HG03342 (cell line): ENCODE measurements at regions not wholly inside any gene's neighbourhood (a gene's known extent, or its start where the extent isn't known, plus 50 kb on each side); places are given as distances from the start of the nearest gene placed in this dataset.

ENCODE experiments used
- ATAC-seq: cut with Tn5 transposase; IDR thresholded peaks from one replicate; pipeline ENCODE4 v1.9.1; 2021; ENCODE audit warnings: mild to moderate bottlenecking, moderate library complexity; ENCODE audit not compliant: unreplicated experiment

DNA sequence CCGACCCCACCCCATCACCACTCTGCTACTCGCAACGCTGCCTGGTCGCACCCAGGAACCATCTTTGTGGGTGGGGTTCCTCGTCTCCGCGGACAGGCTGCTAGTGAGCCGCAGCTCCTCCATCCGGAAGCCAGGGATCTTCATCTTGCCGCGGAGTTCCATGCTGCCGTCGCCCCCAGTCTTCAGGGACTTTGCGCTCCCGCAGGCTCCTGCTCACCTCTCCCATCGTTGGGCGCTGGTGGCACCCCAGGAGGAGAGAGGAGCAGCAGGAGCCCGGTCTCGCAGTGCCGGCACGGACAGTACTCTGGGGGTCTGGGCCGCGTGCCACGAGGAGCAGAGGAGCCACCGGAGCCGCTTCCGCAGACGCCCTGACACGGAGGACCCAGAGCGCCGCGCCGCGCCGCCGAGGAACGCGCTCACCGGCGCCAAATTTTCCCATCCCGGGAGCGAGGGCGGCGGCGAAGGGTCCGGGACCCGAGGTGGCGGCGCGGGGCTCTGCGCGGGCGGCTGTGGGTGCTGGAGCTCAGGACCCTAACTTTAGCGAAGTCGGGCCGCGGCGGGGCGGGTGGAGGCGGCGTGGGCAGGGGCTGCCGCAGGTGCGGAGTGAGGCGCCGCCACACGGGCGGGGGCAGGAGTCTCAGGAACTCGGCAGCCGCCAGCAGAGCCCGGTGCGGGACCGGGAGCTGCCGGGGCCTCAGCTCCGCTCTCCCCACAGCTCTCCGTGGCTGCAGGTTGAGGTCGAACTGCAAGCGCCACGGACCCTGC lies 750.1 kb upstream of the SORCS1 start:
- ATAC-seq: no peak

DNA sequence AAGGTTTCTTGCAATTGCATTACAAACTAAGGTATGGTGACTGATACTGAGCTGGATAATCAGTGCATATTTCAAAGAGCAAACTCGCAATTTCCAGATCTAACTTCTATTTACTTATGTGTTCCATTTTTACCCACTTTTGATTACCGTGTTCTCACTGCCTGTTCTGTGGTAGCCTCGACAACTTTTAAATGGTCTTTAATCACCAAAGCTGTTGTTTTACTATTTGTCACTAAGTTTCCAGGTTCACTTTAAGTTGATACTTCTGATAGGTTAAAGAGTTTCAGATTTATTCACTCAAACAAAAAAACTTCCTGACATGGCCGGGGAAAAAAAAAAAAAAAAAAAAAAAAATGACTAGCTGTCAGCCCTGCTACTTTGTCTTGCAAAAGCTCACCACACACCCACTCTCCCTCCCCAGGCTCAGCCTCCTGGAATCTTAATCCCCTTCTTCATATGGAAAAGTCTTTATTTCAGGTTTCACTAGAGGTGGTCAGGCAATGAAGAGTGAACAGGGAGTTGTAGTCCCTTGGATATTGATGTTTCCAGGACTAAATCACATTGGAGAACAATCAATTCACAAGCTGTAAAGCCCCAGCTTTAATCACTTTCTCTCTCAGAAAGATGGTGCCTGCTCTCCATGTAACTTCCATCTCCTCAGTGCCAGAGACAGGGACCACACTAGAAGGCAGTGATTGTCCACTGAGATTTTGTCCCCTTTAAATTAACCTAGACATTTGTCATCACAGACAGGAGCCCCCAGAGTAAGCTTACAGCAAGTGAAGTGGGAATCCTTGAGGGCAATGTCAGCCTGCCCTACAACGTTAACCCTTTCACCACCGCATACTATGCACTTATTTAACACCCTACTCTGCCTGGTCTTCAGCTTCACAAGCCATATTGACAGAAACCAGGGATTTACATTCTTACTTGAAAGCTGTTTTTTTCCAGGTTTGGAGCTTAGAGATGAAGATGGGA lies 749.1 kb upstream of the SORCS1 start:
- no peak for ATAC-seq

DNA sequence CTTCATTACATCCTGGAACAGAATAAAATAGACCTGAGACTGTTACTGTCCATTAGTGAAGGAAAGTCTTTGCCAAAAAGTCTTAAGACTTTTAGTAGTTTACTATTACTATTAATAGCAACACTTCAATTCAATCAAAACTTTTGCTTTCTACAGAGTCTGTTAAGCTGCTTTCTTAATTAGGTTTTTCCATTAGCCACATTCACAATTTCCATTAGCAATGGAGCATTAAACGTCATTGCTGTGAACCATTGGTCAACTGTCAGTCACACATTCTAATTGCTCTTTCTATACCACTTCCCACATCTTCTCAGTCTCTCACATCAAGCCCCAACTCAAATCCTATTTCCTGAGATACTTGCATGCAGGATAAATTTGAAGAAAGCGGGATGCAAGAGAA lies 736.6 kb upstream of the SORCS1 start:
- no peak for ATAC-seq

DNA sequence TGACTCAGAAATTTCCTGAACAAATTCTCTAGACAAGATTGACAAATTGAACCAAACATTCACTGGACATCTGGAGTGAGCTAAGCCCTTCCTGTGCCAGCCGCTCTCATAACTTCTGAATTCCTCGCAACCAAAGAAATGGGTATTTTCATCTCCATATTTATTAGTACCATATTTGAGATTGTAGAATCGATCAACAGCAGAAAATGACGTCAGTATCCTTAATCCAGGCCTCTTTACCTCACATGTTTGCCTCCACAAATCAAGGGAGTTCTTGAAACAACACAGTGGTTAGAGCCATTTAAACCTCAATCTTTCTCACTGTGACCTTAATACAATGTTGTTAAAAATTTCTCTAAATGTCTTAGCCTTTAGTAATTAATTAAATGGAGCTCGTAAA lies 735.6 kb upstream of the SORCS1 start:
- no peak for ATAC-seq

DNA sequence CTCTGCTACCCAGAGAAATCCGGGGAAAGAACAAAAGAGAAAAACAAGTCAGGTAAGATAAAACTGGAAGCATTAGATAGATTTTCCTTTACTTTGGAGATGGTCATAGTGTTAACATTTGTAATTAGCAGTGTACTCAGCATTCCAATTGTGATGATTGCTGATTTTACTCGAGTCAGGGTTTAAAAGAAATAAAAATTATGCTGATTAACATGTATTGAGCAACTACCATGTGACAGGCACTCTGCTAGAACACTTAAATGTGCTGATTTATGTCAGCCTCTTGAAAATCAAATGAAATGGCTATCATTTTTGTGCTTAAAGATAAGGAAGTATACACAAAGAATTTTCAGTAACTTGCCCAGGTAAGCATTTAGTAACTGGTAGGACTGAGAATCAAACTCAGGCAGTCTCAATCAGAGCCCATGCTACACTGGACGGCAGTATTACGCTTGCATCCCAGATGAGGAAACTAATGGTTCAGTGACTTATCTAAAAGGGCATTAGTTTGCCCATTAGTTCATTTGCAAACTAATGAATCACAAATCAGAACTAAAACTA lies 735.1 kb upstream of the SORCS1 start:
- no peak for ATAC-seq

DNA sequence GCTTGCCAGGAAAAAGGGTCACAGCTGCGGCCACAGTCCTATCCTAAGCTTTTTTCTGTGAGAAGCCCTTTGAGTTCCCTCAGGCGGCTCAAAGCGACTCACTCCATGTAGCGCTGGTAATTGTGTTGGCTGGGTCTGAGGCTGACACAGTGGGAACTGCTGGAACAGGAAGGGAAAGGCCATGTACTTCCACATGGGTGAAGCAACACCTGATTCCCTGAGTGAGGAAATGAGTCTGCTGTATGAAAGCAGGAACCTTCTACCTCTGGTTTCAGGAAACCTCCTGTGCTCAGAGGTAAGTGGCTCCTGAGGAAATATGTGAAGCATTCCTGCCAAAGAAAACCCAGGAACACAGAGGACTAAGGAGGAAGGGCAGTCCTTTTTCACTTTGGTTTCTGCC lies 734.6 kb upstream of the SORCS1 start:
- ATAC-seq: no peak

DNA sequence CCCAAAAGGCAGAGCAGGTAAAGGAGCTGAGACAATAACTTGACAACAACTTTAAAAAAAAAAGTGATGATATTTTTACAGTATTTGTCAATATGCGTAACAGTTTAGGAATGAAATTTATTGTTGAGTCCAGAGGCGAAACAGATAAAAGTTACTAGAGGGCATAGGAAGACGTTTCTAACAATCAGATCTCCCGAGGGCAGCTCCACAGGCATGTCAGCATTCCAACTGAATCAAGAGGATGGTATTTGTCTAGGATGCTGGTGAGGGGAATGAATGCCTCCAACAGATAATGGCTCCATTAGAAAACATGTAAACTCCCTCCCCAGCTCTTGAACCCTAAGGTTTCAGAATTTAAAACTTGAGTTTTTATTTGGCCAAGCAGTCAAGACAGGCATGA lies 733.9 kb upstream of the SORCS1 start:
- no peak for ATAC-seq

DNA sequence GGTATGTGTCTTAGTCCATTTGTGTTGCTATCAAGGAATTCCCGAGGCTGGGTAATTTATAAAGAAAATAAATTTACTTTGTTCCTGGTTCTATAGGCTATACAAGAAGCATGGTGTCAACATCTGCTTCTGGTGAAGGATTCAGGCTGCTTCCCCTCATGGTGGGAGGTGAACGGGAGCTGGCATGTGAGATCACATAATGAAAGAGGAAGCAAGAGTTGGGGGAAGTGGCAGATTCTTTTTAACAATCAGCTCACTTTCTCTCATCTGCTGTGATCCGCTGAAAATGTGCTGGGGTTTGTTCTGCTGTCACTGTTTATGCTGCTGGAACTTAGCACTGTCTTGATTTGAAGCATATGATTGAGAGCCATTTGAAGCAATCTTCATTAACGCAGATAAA lies 730.0 kb upstream of the SORCS1 start:
- no peak for ATAC-seq

DNA sequence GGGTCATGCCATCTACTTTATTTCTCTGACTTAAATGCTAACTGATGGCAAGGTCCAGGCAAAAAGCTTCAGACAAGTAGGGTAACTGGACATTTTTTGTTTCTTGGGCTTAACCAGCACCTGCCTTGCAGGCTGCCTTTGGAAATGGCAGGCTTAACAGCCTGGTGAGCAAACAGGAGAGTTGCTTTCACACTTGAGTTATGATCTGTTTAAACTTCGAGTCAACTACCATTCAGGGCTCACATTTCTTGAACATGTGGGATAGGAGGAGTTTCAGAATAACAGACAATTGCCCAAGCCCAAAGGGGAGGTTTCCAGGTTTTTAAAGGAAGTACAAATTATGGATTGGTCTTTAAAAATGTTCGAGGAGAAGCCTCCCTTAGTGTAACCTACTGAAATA lies 724.6 kb upstream of the SORCS1 start:
- ATAC-seq: no peak

DNA sequence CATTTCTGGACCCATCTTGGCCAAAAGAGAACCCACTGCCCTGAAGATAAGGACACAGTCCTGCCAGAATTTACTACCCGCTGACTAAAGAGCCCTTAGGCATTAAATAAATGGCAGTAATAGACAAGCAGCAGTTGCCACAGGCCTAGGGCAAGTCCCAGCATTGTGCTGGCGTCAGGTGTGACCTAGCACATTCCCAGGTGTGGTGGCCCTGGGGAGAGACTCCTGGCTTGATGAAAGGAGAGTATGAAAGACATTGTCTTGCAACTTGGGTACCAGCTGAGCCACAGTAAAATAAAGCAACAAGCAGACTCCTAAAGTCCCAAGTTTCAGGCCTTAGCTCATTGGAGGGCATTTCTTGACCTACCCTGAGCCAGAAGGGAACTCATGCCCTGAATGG lies 715.7 kb upstream of the SORCS1 start:
- ATAC-seq: no peak

DNA sequence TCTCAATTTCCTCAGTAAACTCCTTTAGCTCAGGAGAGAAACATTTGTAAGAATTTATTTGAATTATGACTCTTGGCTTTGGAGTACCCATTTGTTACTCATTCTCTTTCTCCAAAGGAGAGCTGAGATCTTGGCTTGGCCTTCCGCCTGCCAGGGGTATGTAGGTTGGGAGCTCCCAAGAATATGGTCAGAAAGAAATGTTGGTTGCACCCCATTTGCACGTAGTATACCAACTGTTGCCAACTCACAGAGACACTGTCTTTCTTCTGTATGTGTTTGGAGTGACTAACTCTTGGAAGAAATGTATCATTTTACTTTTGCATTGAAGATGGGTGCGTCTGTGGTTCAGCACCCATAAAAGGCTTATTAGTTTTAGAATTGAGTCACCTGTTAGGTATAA lies 708.5 kb upstream of the SORCS1 start:
- no peak for ATAC-seq

DNA sequence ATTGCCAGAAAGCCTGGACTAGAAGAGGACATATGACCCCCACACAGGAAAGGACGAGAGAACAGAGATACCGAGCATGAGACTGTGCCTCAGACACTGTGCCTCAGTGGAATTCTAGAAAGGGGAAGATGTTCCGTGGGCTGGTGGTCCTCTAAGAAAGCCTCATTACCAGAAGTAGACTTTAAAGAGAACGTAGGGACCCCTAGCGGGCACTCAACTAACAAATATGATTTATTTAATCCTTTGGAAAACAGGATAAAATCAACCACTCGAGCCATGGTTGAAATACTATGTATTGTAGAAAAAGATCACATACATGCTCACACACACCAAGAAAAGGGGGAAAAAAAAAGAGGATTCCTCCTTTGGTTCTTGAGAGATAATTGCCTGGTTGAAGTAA lies 701.2 kb upstream of the SORCS1 start:
- ATAC-seq: no peak

DNA sequence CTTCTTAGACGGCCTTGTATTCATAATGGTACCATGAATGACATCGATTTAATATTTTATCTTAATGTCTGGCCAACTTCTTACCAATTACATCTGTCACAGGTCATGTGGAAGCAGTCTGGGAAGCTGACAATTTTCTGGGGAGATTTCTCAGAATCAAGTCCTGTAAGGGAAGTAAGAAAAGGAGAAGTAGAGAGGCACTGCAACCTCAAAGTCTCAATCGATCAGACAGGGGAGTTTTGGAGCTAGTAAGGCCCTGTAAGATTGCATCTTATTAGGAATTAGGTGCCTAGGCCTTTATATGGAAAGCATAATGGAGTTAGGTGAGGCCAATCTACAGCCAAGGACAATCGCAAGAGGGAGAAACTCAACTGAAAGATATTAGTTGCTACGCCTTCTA lies 694.6 kb upstream of the SORCS1 start:
- ATAC-seq: no peak

DNA sequence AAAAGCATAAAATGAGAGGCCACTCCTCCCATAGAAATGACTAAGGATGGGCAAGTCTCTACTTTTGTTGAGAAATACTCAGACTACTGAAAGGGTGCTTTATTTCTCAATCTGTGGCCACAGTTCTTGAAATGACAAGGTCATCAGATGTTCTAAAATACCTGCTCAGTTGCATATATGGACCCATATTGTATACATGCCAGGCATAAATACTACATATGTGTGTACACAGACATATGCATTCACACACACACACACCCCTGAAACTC lies 691.5 kb upstream of the SORCS1 start:
- ATAC-seq: no peak

DNA sequence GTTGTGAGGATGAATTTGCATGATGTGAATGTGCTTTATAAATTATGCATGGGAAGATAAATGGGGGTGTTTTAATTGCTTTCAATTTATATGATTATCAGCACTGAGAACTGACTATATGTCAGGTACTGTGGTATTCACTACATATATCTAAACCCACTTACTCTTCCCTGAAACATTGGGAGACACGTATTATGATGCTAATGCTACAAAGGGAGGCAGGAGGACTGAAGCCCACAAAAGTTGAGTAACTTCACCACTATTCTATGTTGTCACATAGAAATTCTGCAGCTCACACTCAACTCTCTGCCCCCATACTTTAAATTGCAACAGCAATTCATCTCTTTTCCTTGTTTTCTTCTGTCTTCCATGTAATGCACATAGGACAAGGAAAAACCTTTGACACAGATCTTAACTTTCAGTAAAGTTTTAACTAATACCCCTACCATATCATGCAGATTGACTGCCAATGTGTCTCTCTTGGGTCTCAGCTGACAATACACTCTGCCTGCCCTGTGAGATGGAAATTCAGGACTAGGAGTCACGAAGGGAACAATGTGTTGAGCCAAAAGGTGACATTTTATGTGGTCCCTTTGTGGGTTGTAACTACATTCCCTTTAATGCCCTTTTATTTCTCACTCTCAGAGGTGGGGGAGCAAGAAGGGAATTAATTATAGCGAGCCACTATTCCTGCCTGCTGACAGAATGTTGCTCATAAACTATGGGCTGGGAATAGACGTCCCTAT lies 691.0 kb upstream of the SORCS1 start:
- ATAC-seq: no peak

DNA sequence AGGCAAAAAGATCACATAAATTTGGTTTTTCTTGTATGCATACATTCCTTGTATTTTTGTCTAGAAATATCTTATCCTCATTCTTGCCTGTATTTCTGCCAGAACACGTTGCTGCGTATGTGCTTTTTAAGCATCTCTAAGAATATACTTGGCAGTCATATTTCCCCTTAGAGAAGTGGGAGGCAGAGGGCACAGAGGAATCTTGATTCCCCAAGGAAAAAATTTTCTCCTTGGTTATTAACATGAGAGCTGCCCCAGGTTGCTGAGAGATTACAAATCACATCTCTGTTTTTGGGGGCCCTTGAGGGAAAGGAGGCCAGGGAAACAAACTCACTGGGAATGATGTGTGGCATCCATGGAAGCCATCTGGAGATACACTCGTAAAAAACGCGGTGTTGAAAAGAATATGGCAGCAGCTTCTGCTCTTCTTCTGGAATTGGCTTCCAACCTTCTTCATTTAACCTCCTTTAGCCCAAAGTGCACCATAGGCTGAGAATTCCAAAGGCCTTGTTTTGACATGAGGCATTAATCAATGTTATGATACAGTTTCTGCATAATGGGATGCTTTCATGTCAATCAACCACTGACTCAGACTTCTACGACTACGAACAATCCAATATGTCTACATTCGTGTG lies 684.3 kb upstream of the SORCS1 start:
- ATAC-seq: no peak

DNA sequence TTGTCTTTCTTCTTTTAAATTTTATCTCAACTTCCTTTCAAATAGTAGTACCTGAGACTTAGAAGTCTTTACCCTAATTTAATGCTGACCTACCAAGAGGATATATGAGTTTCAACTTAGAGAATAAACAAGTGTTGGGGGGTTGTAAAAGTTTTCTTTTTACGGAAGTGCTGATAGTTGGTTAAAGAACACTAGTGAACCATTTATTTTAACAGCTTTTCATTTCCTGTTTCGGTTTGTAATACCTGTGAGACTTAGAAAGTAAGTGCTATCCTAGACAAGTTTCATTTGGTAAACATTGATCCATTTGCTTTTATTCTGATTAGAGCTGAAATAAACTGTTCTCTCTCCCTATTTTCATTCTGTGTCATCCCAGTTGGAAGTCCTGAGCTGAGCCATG lies 683.1 kb upstream of the SORCS1 start:
- peak; percentile 90 for ATAC-seq

DNA sequence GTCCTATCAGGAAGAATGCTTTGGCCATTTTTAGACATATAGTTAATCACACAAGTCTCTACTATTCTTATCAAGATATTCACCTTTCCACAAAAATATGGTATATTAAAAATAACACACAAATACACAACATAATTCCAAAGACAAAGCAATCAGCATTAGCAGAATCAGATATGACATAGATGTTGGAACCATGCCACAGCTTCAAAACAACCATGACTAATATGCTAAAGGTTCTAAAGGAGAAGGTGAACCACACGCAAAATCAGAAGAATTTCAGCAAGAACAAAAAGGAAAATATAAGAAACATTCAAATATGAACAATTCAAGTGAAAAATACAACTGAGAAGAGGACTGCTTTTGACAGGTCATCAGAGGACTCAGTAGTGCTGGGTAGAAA lies 670.2 kb upstream of the SORCS1 start:
- ATAC-seq: no peak

DNA sequence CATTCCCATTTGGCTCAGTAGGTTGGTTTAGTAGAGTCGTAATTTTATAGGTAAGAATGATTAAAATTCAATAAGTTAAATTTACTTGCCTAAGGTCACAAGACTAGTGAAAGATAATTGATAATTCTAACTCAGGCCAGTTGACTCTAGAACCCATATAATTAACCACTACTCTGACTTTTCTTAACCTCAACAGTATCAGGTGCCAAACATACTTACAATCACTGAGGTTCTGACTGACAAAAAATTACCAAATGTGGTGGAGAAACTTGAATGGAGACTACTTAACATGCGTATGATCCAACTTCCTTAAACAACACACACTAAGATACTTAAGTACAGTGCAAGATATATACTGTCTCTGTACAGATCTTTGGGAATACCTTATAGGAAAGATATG lies 667.3 kb upstream of the SORCS1 start:
- no peak for ATAC-seq

DNA sequence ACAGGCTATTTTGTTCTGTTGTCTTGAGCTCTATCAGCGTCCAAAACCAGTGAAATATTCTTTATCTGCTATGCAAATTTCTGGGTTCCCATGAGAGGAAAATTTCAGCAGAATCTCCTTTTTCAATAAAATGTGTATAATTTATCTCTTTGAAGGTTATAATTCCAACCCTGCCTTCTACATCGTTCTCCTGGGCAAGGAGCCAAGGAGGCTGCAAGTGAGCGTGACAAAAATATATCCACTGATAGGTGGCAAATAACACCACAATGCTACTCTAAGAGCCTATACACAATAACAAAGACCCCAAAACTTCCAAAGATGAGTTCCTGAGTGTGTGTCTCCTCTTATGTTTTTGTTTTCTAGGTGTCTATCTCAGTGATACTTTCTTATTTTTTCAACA lies 664.7 kb upstream of the SORCS1 start:
- no peak for ATAC-seq

DNA sequence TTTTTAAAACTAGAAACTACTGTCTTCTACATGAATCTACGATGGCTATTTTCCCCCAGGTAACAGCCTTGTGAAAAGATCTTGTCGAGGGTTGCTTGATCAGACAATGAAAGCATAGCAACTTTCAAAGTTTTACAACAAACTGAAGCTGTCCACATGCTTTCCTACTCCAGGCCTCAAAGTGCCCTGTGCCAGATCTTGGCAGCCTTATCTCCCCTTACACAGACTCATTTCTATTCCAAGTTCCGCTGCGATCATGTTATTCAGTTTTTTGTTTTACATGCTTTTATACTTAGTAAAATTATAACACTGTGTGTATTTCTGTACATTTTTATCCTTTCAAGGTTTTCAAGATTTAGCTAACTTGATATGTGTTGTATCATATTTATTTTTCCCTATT lies 661.7 kb upstream of the SORCS1 start:
- ATAC-seq: no peak
